Chondrocyte (in vitro differentiated cells): ENCODE measurements at regions not wholly inside any gene's neighbourhood (a gene's known extent, or its start where the extent isn't known, plus 50 kb on each side); places are given as distances from the start of the nearest gene placed in this dataset.
A peak's percentile ranks its signal among the peaks of the same experiment; 100 is the strongest.
"Not testable (repeated sequence)": the region's sequence is repeated elsewhere in the genome, so short reads cannot be mapped to it uniquely, and the experiment has no call there.

Experiments
- DNase-seq: peaks from one replicate; pipeline ENCODE4 v3.0.0; 2021; ENCODE audit warnings: mixed read lengths, low spot score
- H3K27ac Mint-ChIP-seq: one replicate; pipeline ENCODE4 v1.8.0; 2021; ENCODE audit warnings: mild to moderate bottlenecking, moderate library complexity, mixed read lengths; ENCODE audit not compliant: unreplicated experiment
- H3K27me3 Mint-ChIP-seq: 2 replicates; pipeline ENCODE4 v1.8.0; 2021; ENCODE audit warnings: low read depth, mixed read lengths
- H3K36me3 Mint-ChIP-seq: 2 replicates; pipeline ENCODE4 v1.8.0; 2021; ENCODE audit warnings: low read depth, mixed read lengths
- H3K4me1 Mint-ChIP-seq: 2 replicates; pipeline ENCODE4 v1.8.0; 2021; ENCODE audit warnings: low read depth, mild to moderate bottlenecking, mixed read lengths
- H3K4me3 Mint-ChIP-seq: one replicate; pipeline ENCODE4 v1.8.0; 2021; ENCODE audit warnings: mild to moderate bottlenecking, moderate library complexity, mixed read lengths; ENCODE audit not compliant: unreplicated experiment
- H3K9me3 Mint-ChIP-seq: 2 replicates; pipeline ENCODE4 v1.8.0; 2021; ENCODE audit warnings: low read depth, mixed read lengths
- CTCF ChIP-seq: fragments of 200-600 bp; sonication (generic); IDR thresholded peaks from 2 replicates; pipeline ENCODE4 v1.5.0; 2021; ENCODE audit warnings: antibody characterized with exemption, mild to moderate bottlenecking, moderate library complexity

GRCh38 chr5:17096952-17097695 is 120.3 kb upstream of the BASP1 start:
- TF ChIP-seq CTCF, result no peak
- H3K27ac Mint-ChIP-seq, result no peak overlapping the region
- H3K4me3 Mint-ChIP-seq, result peak overlapping the region; percentile 20

GRCh38 chr5:17099946-17100345 is 117.5 kb upstream of the BASP1 start:
- no peak overlapping the region for H3K27ac Mint-ChIP-seq
- DNase-seq, result no peak
- no peaks in the 10 kb centered on the region for H3K36me3 Mint-ChIP-seq
- no peak overlapping the region for H3K4me3 Mint-ChIP-seq
- peaks cover 10% of the 10 kb centered on the region for H3K4me1 Mint-ChIP-seq
- H3K27me3 Mint-ChIP-seq, result no peaks in the 10 kb centered on the region
- no peak for TF ChIP-seq CTCF
- no peaks in the 10 kb centered on the region for H3K9me3 Mint-ChIP-seq

More at GRCh38 chr5:17096952-17097695, 120.3 kb upstream of the BASP1 start:
- Mint-ChIP-seq H3K4me1 (peaks cover 13% of the 10 kb centered on the region), H3K27me3 (no peaks in the 10 kb centered on the region), H3K36me3 (no peaks in the 10 kb centered on the region), H3K9me3 (no peaks in the 10 kb centered on the region)
- no peak for DNase-seq

- Mint-ChIP-seq H3K9me3 (no peaks in the 10 kb centered on the region), H3K36me3 (no peaks in the 10 kb centered on the region), H3K27me3 (no peaks in the 10 kb centered on the region), H3K4me1 (peaks cover 4% of the 10 kb centered on the region), H3K4me3 (no peak overlapping the region), H3K27ac (no peak overlapping the region)
- DNase-seq, result no peak
- TF ChIP-seq CTCF, result no peak
Observed at GRCh38 chr5:17103461-17103860, 114.0 kb upstream of the BASP1 start.

GRCh38 chr5:17105744-17106418 is 111.5 kb upstream of the BASP1 start:
- Mint-ChIP-seq H3K9me3 (no peaks in the 10 kb centered on the region), H3K4me1 (peaks cover 4% of the 10 kb centered on the region), H3K36me3 (no peaks in the 10 kb centered on the region), H3K27me3 (no peaks in the 10 kb centered on the region), H3K27ac (peak overlapping the region; percentile 0), H3K4me3 (no peak overlapping the region)
- TF ChIP-seq CTCF, result no peak
- no peak for DNase-seq

GRCh38 chr5:17106521-17106920 is 110.9 kb upstream of the BASP1 start:
- DNase-seq, result no peak
- H3K4me3 Mint-ChIP-seq, result no peak overlapping the region
- H3K4me1 Mint-ChIP-seq, result peaks cover 4% of the 10 kb centered on the region
- H3K27ac Mint-ChIP-seq, result no peak overlapping the region
- no peaks in the 10 kb centered on the region for H3K9me3 Mint-ChIP-seq
- H3K27me3 Mint-ChIP-seq, result no peaks in the 10 kb centered on the region
- no peaks in the 10 kb centered on the region for H3K36me3 Mint-ChIP-seq
- TF ChIP-seq CTCF, result no peak

- peaks cover 31% of the 10 kb centered on the region for H3K4me1 Mint-ChIP-seq
- H3K4me3 Mint-ChIP-seq, H3K27ac Mint-ChIP-seq, H3K36me3 Mint-ChIP-seq, DNase-seq, H3K9me3 Mint-ChIP-seq, H3K27me3 Mint-ChIP-seq: not testable (repeated sequence)
Observed at GRCh38 chr5:17112091-17112716, 105.2 kb upstream of the BASP1 start.
